Right renal cortex interstitium (tissue), 3 donors: ENCODE measurements at regions not wholly inside any gene's neighbourhood (a gene's known extent, or its start where the extent isn't known, plus 50 kb on each side); places are given as distances from the start of the nearest gene placed in this dataset.
"Not testable (repeated sequence)": the region's sequence is repeated elsewhere in the genome, so short reads cannot be mapped to it uniquely, and the experiment has no call there.

ENCODE experiments used
- DNase-seq, 3 donors: peaks; one replicate each; pipeline ENCODE4 v3.0.0-alpha.2; 2013; ENCODE audit warnings: low read depth in 3 of 3, low spot score in 2 of 3

GRCh38 chr13:81051873-81052272 lies 710.9 kb upstream of the SPRY2 start:
- no peak for DNase-seq

DNA sequence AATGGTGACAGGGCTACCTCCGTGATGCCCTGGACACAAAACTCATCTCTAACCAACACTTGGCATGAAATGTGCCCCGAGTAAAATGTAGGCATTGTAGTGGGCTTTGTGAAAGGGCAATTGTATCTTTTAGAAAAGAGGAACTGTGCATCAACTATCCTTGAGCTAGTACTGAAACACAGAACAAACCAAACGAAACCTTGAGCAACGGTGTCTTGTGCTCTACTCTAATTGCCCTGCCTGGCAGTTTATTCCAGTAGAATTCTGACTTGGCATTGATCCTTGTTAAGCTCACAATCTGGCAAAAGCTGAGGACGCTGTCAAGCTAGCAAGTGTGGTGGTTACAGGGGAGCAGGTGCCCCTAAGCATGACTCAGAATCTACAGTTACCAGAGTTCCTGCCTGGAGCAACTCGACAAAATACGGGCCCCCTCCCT lies 707.1 kb upstream of the SPRY2 start:
- no peak for DNase-seq

- DNase-seq = no peak
Observed at GRCh38 chr13:81041761-81042160, 700.8 kb upstream of the SPRY2 start.

GRCh38 chr13:81031996-81032395 lies 691.1 kb upstream of the SPRY2 start:
- no peak for DNase-seq

DNA sequence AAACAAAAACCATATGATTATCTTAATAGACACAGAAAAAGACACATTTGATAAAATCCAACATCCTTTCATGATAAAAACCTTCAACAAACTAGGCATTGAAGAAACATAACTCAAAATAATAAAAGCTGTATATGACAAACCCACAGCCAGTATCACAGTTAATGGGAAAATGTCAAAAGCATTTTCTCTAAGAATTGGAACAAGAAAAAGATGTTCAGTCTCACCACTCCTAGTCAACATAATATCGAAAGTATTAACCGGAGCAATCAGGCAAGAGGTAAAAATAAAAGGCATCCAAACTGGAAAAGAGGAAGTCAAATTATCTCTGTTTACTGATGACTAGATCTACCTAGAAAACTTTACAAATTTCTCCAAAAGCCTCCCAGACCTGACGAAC lies 684.2 kb upstream of the SPRY2 start:
- no peak for DNase-seq

- DNase-seq = no peak
Observed at GRCh38 chr13:81021284-81021840, 680.4 kb upstream of the SPRY2 start.

DNA sequence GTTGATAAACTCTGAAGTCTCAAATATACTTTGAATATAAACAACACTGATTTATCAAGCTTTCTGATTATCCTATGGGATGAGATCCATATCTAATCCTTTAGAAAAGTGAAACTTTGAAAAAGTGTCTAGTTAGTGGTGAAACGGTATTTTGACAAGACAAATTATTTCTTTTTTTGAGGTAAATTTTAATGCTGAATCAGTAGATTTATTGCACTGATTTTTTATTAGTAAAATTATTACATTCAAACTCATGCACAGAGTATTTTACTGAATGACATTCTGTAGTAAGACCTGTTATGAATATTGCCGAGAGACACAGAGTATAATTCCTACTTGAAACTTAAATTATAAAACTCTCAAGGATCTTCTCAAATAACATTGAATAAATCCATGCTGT lies 679.1 kb upstream of the SPRY2 start:
- no peak for DNase-seq

DNA sequence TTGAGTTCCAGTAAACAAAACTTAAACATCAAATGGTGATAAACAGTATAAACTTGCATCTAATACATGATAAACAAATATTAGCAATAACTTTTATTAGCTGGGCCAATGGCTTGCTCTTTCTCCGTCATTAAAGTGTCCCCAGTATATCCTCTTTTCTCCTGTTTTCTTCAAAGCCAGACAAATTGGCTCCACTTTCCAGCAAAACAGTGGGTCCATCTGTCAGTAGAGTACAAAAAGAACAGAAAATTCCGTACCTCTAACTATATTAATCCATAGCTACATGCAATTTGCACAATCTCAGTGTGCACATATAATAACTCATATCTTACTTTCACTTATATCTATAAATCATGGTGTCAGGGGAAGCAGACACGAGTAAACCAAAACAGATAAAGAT lies 678.0 kb upstream of the SPRY2 start:
- DNase-seq = no peak

GRCh38 chr13:81017513-81018152 lies 676.7 kb upstream of the SPRY2 start:
- peak; percentile 34 to 38 (median 36) for DNase-seq

DNA sequence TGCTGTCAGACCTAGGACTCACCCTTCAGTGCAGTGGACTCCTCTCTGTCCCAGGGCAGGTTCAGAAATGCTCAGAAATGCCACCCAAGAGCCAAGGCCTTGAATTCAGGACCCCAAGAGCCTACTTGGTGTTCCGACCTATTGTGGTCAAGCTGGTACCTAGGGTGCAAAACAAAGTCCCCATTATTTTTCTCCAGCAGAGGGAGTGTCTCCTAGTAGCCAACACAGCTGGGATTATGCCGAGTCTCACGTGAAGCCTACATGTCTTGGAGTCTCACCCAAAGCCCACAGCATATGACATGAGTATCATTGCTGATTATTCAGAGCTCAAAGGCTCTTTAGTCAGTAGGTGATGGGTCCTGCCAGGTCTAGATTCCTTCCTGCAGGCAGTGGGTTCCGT lies 671.1 kb upstream of the SPRY2 start:
- DNase-seq = no peak

DNA sequence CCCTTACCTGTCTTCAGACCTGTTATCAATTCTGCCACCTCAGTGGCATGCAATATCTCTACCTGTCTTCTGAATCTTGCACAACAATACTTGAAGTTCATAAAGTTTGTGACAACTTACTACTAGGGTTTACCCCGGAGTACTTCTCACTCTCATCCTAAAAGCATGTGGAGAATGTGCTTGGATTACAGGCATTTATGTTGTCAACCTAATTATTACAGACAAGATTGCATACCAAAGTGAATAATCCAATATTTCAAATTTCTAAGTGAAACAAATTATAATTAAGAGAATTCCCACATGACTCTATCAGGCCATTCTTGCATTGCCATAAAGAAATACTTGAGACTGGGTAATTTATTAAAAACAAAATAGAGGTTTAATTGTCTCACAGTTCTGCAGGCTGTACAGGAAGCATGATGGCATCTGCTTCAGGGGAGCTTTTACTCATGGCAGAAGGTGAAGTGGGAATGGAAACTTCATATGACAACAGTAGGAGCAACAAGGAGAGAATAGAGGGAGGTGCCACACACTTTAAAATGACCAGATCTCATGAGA lies 661.0 kb upstream of the SPRY2 start:
- DNase-seq = no peak

DNA sequence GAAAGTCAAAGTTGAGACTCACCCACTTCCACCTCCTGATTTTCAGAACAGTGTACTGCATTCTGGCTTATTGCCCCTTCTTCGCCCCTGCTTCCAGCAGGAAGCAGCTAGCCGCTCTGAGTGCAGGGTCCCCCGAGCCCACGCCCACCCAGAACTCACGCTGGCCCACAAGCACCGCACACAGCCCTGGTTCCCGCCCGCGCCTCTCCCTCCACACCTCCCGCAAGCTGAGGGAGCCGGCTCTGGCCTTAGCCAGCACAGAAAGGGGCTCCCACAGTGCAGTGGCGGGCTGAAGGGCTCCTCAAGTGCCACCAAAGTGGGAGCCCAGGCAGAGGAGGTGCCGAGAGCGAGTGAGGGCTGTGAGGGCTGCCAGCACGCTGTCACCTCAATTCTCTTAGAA lies 657.7 kb upstream of the SPRY2 start:
- not testable (repeated sequence) for DNase-seq

DNA sequence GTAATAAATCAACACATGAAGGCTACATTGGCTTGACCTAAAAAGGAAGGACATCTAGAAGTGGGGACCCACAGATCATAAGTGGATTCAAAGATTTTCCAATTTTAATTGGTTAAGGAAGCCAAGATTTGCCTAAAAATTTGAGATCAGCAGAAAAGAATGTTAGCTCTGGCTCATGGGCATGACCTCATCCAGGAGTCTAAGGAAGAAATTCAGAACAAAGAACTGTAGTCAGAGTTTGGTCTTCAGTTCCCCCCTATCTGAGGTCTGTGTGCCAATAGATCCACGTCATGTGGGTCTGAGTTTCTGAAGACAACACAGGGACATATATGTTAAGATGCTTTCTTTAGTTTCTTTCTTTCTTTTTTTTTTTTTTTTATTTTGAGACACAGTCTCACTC lies 648.8 kb upstream of the SPRY2 start:
- no peak for DNase-seq

GRCh38 chr13:80989241-80989640 lies 648.3 kb upstream of the SPRY2 start:
- DNase-seq = no peak

GRCh38 chr13:80988391-80989151 lies 647.6 kb upstream of the SPRY2 start:
- DNase-seq = no peak

- peak; percentile 25 to 31 (median 27) for DNase-seq
Observed at GRCh38 chr13:80979035-80979641, 638.2 kb upstream of the SPRY2 start.

- no peak for DNase-seq
Observed at GRCh38 chr13:80977168-80977567, 636.2 kb upstream of the SPRY2 start.

GRCh38 chr13:80975903-80976302 lies 635.0 kb upstream of the SPRY2 start:
- DNase-seq = no peak

- DNase-seq = no peak
Observed at GRCh38 chr13:80973721-80974120, 632.8 kb upstream of the SPRY2 start.

DNA sequence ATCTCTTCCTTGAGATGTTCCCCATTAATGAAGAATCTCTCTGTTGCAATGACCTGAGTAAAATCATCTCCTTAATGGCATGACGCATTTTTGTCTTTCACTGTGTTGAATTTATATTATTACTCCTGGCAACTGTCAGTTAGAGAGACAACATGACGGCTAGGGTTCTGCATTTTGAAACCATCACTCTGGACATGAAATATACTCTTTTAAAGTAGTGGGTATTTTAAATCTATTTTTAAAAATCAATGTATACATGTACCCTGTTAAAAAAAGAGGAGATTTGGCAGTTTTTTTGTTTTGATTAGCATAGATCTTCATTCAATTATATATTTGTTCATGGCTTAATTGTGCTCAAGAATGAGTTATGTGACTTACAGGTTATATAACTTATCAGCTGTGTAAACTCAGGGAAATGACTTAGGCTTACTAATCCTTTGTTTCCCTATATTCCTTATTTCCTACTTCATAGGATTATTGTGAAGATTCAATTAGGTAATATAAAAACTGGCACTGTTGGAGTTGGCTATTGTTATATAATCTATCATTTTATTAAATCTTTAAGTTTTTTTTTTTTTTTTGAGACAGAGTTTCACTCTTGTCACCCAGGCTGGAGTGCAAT lies 632.0 kb upstream of the SPRY2 start:
- no peak for DNase-seq

GRCh38 chr13:80965097-80965496 lies 624.2 kb upstream of the SPRY2 start:
- DNase-seq = no peak
